ENCODE measurements at regions not wholly inside any gene's neighbourhood (a gene's known extent, or its start where the extent isn't known, plus 50 kb on each side); places are given as distances from the start of the nearest gene placed in this dataset.

- no peak for TF ChIP-seq SKIL (IDR thresholded peaks at IDR 0.05; ENCODE audit: low read depth, poor library complexity, severe bottlenecking)
- no peak for TF ChIP-seq CEBPB (IDR thresholded peaks at IDR 0.05; ENCODE audit: borderline replicate concordance in 1 of 2, low read depth in 2 of 2, low read length in 2 of 2)
- TF ChIP-seq RELA (IDR thresholded peaks at IDR 0.05; ENCODE audit: borderline replicate concordance, partially characterized antibody): no peak
These were observed 1206.2 kb downstream of the GATA3 start (continued) for GRCh38 chr10:9260690-9261089.

GRCh38 chr10:9262770-9263169 is 1208.3 kb downstream of the GATA3 start:
- no peak overlapping the region for H2AFZ ChIP-seq (ENCODE audit: control insufficient read depth, low read depth, low read length)
- H3K4me1 ChIP-seq (ENCODE audit: control insufficient read depth, insufficient read depth, low read length): no peaks in the 10 kb centered on the region
- H3K79me2 ChIP-seq (ENCODE audit: control insufficient read depth, insufficient read depth, low read length): no peaks in the 10 kb centered on the region
- intact Hi-C loops (cut with micrococcal nuclease; ENCODE audit: unreplicated experiment) (no loop called here), in situ Hi-C loops (cut with MboI) (no loop called here)
- ChIA-PET SMC1A (ENCODE audit: uncharacterized antibody, unreplicated experiment) (no interaction called here), RAD21 (ENCODE audit: unreplicated experiment) (no interaction called here), POLR2A (no interaction called here), CTCF (no interaction called here)
- no peak overlapping the region for H3K9ac ChIP-seq (ENCODE audit: control insufficient read depth, insufficient read depth, low read length)
- FAIRE-seq (no peak), DNase-seq (ENCODE audit: low read depth, low spot score) (no peak), ATAC-seq (no peak)
- H3K4me2 ChIP-seq (ENCODE audit: control insufficient read depth, insufficient read depth): no peak overlapping the region
- no peaks in the 10 kb centered on the region for H3K9me3 ChIP-seq (replicated peaks; ENCODE audit: control insufficient read depth, insufficient read depth, low read length)
- BruUV-seq (replicated peaks): no TSS peak
- H3K4me3 ChIP-seq: no peak overlapping the region
- no peak for TF ChIP-seq SIX5 (IDR thresholded peaks at IDR 0.05; ENCODE audit: low read depth, low read length, severe bottlenecking)
- TF ChIP-seq PAX5 (IDR thresholded peaks at IDR 0.05; ENCODE audit: borderline replicate concordance, low read depth, low read length): no peak
- no peak for TF ChIP-seq BCL11A (IDR thresholded peaks at IDR 0.05; ENCODE audit: low read depth, low read length)
- no peak for TF ChIP-seq BHLHE40 (IDR thresholded peaks at IDR 0.05; ENCODE audit: borderline replicate concordance in 1 of 2, low read depth in 2 of 2, low read length in 1 of 2)
- TF ChIP-seq NFYA (IDR thresholded peaks at IDR 0.05; ENCODE audit: borderline replicate concordance, low read depth, low read length): no peak
- TF ChIP-seq RUNX3 (IDR thresholded peaks at IDR 0.05; ENCODE audit: low read length): no peak
- TF ChIP-seq STAT1 (conservative IDR thresholded peaks at IDR 0.05): no peak
- no peak for TF ChIP-seq IKZF1 (conservative IDR thresholded peaks at IDR 0.05)
- no peak for TF ChIP-seq ZNF622 (IDR thresholded peaks at IDR 0.05)
- no peak for TF ChIP-seq HDAC2 (IDR thresholded peaks at IDR 0.05)
- no peak overlapping the region for H3K27ac ChIP-seq (ENCODE audit: control insufficient read depth, insufficient read depth)
- 31% methylated on average over 1 of the region's 1 CpG for WGBS (ENCODE audit: insufficient coverage, insufficient replicate concordance, low lambda C conversion rate, missing lambda C conversion rate)
- no peaks in the 10 kb centered on the region for H3K27me3 ChIP-seq (replicated peaks in 1 of 2; ENCODE audit: control insufficient read depth in 2 of 2, insufficient read depth in 2 of 2, low read length in 1 of 2)
- no peaks in the 10 kb centered on the region for H3K36me3 ChIP-seq (ENCODE audit: control insufficient read depth in 2 of 2, insufficient read depth in 2 of 2, low read length in 1 of 2)
- H4K20me1 ChIP-seq (ENCODE audit: control insufficient read depth, insufficient read depth): no peaks in the 10 kb centered on the region
